KMS-11 (cell line): ENCODE measurements at regions not wholly inside any gene's neighbourhood (a gene's known extent, or its start where the extent isn't known, plus 50 kb on each side); places are given as distances from the start of the nearest gene placed in this dataset.
"Not testable (repeated sequence)": the region's sequence is repeated elsewhere in the genome, so short reads cannot be mapped to it uniquely, and the experiment has no call there.

Source experiments
- H2AFZ ChIP-seq: fragments of 200-600 bp; sonication (generic); 2 replicates; pipeline ENCODE4 v1.6.1; 2016; ENCODE audit warnings: antibody characterized with exemption, mixed run types, low read depth
- H3K27ac ChIP-seq: fragments of 200-600 bp; sonication (generic); 2 replicates; pipeline ENCODE4 v1.6.1; 2016; ENCODE audit warnings: mild to moderate bottlenecking, mixed run types
- H3K27me3 ChIP-seq: fragments of 200-600 bp; sonication (generic); 2 replicates; pipeline ENCODE4 v1.6.1; 2017; ENCODE audit warnings: mild to moderate bottlenecking, low read depth, mixed run types, moderate library complexity; ENCODE audit not compliant: insufficient read depth
- H3K36me3 ChIP-seq: fragments of 200-600 bp; sonication (generic); 2 replicates; pipeline ENCODE4 v1.6.1; 2017; ENCODE audit warnings: mild to moderate bottlenecking, mixed run types; ENCODE audit not compliant: insufficient read depth
- H3K4me1 ChIP-seq: fragments of 200-600 bp; sonication (generic); 2 replicates; pipeline ENCODE4 v1.6.1; 2016; ENCODE audit warnings: mild to moderate bottlenecking, low read depth, mixed run types; ENCODE audit not compliant: poor library complexity, severe bottlenecking
- H3K4me2 ChIP-seq: fragments of 200-600 bp; sonication (generic); 2 replicates; pipeline ENCODE4 v1.7.0; 2016; ENCODE audit warnings: mild to moderate bottlenecking, mixed run types
- H3K4me3 ChIP-seq: fragments of 200-600 bp; sonication (generic); IDR thresholded peaks from 2 replicates; pipeline ENCODE4 v1.6.1; 2017; ENCODE audit warnings: low read depth, low read length, mixed read lengths; ENCODE audit not compliant: insufficient read depth
- H3K79me2 ChIP-seq: fragments of 200-600 bp; sonication (generic); 2 replicates; pipeline ENCODE4 v1.6.1; 2016; ENCODE audit warnings: low read depth, mixed run types; ENCODE audit not compliant: insufficient read depth
- H3K9ac ChIP-seq: fragments of 200-600 bp; sonication (generic); 2 replicates; pipeline ENCODE4 v1.6.1; 2016; ENCODE audit warnings: mild to moderate bottlenecking, mixed run types
- H4K20me1 ChIP-seq: fragments of 200-600 bp; sonication (generic); 2 replicates; pipeline ENCODE4 v1.6.1; 2016; ENCODE audit warnings: mild to moderate bottlenecking, mixed run types; ENCODE audit not compliant: insufficient read depth
- CTCF ChIP-seq: fragments of 200-600 bp; sonication (generic); conservative IDR thresholded peaks from 2 replicates; pipeline ENCODE4 v1.6.1; 2017; ENCODE audit warnings: low read depth, mild to moderate bottlenecking, antibody characterized with exemption, low read length, moderate library complexity, mixed read lengths

DNA sequence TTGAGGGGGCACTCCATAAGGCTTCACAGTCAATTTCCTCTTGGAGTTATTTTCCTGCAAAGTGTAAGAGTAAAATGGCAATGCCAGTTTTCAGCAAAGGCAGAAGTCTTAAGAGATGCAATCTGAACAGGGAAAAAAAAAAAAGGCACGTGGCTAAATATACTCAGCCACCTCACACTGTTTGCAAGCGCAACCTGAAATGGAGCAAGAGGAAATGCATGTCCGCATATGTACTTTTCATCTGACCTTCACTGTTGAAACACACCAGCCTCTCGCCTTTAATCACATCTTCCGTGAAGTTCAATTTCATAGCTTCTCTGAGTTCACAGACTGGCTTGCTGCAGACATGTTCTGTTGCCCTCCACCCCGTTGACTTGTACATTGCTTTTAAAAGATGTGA, 101.4 kb downstream of the KATNIP start:
- Histone ChIP-seq H3K27ac (no peak overlapping the region), H3K36me3 (no peaks in the 10 kb centered on the region), H3K79me2 (no peaks in the 10 kb centered on the region), H3K4me1 (no peaks in the 10 kb centered on the region), H3K4me2 (no peak overlapping the region), H4K20me1 (no peaks in the 10 kb centered on the region), H3K4me3 (no peak overlapping the region), H3K27me3 (no peaks in the 10 kb centered on the region), H3K9ac (no peak overlapping the region), H2AFZ (no peak overlapping the region)
- TF ChIP-seq CTCF: no peak

GRCh38 chr16:27657811-27658210, 107.9 kb downstream of the KATNIP start:
- Histone ChIP-seq H3K79me2 (no peaks in the 10 kb centered on the region), H4K20me1 (no peaks in the 10 kb centered on the region), H3K36me3 (no peaks in the 10 kb centered on the region), H3K27me3 (no peaks in the 10 kb centered on the region), H3K27ac (no peak overlapping the region), H3K4me2 (no peak overlapping the region), H3K9ac (no peak overlapping the region), H3K4me1 (no peaks in the 10 kb centered on the region), H2AFZ (no peak overlapping the region), H3K4me3 (no peak overlapping the region)
- TF ChIP-seq CTCF: no peak

DNA sequence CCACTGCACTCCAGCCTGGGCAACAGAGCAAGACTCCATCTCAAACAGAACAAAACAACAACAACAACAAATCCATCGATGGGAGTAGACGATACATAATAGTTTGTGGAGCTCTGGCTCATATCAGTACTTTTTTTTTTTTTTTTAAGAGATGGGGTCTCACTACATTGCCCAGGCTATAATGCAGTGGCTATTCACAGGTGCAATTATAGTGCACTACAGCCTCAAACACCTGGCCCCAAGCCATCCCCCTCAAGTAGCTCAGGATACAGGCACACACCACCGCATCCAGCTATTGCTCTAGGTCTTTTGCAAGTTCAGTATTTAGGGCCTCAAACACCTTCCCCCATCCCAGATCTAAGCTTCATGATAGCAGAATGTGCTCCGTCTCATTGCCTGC, 110.6 kb downstream of the KATNIP start:
- no peak overlapping the region for H3K9ac ChIP-seq
- no peaks in the 10 kb centered on the region for H3K36me3 ChIP-seq
- no peaks in the 10 kb centered on the region for H3K79me2 ChIP-seq
- no peak overlapping the region for H3K4me2 ChIP-seq
- H3K27ac ChIP-seq: no peak overlapping the region
- no peaks in the 10 kb centered on the region for H3K4me1 ChIP-seq
- H3K27me3 ChIP-seq: no peaks in the 10 kb centered on the region
- no peak for TF ChIP-seq CTCF
- no peak overlapping the region for H2AFZ ChIP-seq
- H4K20me1 ChIP-seq: no peaks in the 10 kb centered on the region
- H3K4me3 ChIP-seq: no peak overlapping the region

DNA sequence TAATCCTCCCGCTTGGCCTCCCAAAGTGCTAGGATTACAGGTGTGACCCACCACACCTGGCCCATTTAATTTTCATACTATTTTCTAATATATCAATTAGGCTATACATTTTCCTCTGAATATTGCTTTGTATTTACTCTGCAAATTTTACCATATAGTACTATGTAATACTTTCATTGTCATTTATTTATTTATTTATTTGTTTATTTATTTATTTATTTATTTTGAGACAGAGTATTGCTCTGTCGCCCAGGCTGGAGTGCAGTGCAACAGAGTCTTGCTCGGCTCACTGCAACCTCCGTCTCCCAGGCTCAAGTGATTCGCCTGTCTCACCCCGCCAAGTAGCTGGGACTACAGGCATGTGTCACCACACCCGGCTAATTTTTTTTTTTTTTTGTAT, 113.3 kb downstream of the KATNIP start:
- H4K20me1 ChIP-seq, H3K27me3 ChIP-seq, H3K79me2 ChIP-seq, H3K4me1 ChIP-seq, H3K9ac ChIP-seq, H3K4me2 ChIP-seq, H2AFZ ChIP-seq, H3K27ac ChIP-seq, H3K36me3 ChIP-seq, H3K4me3 ChIP-seq: not testable (repeated sequence)

DNA sequence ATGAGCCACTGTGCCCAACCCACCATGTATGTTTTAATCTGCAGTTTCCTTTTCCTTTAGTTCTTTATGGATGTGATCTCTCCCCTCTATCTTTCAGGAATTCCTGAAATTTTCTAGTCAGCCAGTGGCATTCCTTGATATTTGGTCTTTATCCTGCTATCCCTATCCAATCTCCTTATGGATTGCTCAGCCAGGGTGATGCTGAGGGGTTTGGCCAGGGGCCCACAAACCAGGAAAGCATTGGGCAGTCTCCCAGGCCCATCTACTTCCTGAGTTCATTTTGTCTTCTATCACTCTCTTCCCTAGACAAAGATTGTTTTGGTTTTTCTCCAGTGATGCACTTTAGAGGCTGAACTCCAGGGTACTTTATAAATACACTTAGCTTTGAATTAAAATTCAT, 115.9 kb downstream of the KATNIP start:
- Histone ChIP-seq H3K27ac (no peak overlapping the region), H3K4me3 (no peak overlapping the region), H3K4me1 (no peaks in the 10 kb centered on the region), H3K79me2 (no peaks in the 10 kb centered on the region), H4K20me1 (no peaks in the 10 kb centered on the region), H3K9ac (no peak overlapping the region), H3K4me2 (no peak overlapping the region), H3K27me3 (no peaks in the 10 kb centered on the region), H3K36me3 (no peaks in the 10 kb centered on the region), H2AFZ (no peak overlapping the region)
- no peak for TF ChIP-seq CTCF
